H1 (cell line): ENCODE measurements at regions not wholly inside any gene's neighbourhood (a gene's known extent, or its start where the extent isn't known, plus 50 kb on each side); places are given as distances from the start of the nearest gene placed in this dataset.
A peak's percentile ranks its signal among the peaks of the same experiment; 100 is the strongest.

Source experiments
- CTCF ChIA-PET: fragments of 300-600 bp; sonication (Branson Sonifier 250); formaldehyde crosslinking; loops from one replicate; lab custom pipeline; 2021; ENCODE audit not compliant: partially characterized antibody; lab: Charles Lee
- POLR2A ChIA-PET: fragments of 300-600 bp; sonication (Branson Sonifier 250); formaldehyde crosslinking; loops from one replicate; lab custom pipeline; 2021; ENCODE audit warnings: inconsistent platforms; ENCODE audit not compliant: partially characterized antibody; lab: Charles Lee
- DNase-seq, 2 experiments: peaks; one replicate each; pipeline versions ENCODE4 v3.0.0 to v3.0.0-alpha.2; 2010 to 2022; ENCODE audit warnings: low spot score in 2 of 2, low read depth in 1 of 2, mixed read lengths in 1 of 2
- FAIRE-seq: peaks from 2 replicates; lab custom pipeline; 2011; peaks lifted over from hg19 to GRCh38; lab: Jason Lieb, UNC
- H2AFZ ChIP-seq: 2 replicates; pipeline ENCODE4 v1.8.1; 2012; ENCODE audit warnings: low read length, inconsistent platforms
- H2AK5ac ChIP-seq: 2 replicates; pipeline ENCODE4 v1.6.1; 2013; ENCODE audit warnings: low read depth, low read length
- H2BK120ac ChIP-seq: replicated peaks from 2 replicates; pipeline ENCODE3; 2013; ENCODE audit warnings: low read depth, low read length, inconsistent platforms
- H2BK12ac ChIP-seq: 2 replicates; pipeline ENCODE4 v1.6.1; 2013; ENCODE audit warnings: low read depth, low read length
- H2BK15ac ChIP-seq: 2 replicates; pipeline ENCODE4 v1.6.1; 2013; ENCODE audit warnings: low read length
- H2BK20ac ChIP-seq: 2 replicates; pipeline ENCODE4 v1.6.1; 2013; ENCODE audit warnings: low read length
- H2BK5ac ChIP-seq: 2 replicates; pipeline ENCODE4 v1.6.1; 2013; ENCODE audit warnings: low read depth, low read length
- H3K14ac ChIP-seq: 2 replicates; pipeline ENCODE4 v1.6.1; 2013; ENCODE audit warnings: inconsistent platforms; ENCODE audit not compliant: insufficient read length
- H3K18ac ChIP-seq: 2 replicates; pipeline ENCODE4 v1.6.1; 2013; ENCODE audit warnings: low read length; ENCODE audit errors: extremely low read depth
- H3K23ac ChIP-seq: 2 replicates; pipeline ENCODE4 v1.6.1; 2013; ENCODE audit warnings: inconsistent platforms; ENCODE audit not compliant: insufficient read length
- H3K23me2 ChIP-seq: 2 replicates; pipeline ENCODE4 v1.6.1; 2013; ENCODE audit warnings: low read depth, low read length
- H3K27ac ChIP-seq: 2 replicates; pipeline ENCODE4 v1.6.1; 2011; ENCODE audit warnings: low read depth, low read length, inconsistent platforms
- H3K27me3 ChIP-seq, 4 experiments: replicated peaks in 1 of 4; 1 replicate in 1 of 4; 2 replicates in 3 of 4; pipeline versions ENCODE4 v1.6.1 to v1.8.1; 2011 to 2013; ENCODE audit warnings: low read length in 3 of 4, mild to moderate bottlenecking in 3 of 4, inconsistent platforms in 2 of 4, mixed read lengths in 2 of 4, moderate library complexity in 1 of 4; ENCODE audit not compliant: control insufficient read depth in 3 of 4, insufficient read depth in 3 of 4; ENCODE audit errors: extremely low read depth in 1 of 4
- H3K36me3 ChIP-seq, 4 experiments: 2 replicates each; pipeline versions ENCODE4 v1.6.1 to v1.8.1; 2011 to 2013; ENCODE audit warnings: mild to moderate bottlenecking in 4 of 4, low read length in 3 of 4, moderate library complexity in 2 of 4, control low read depth in 1 of 4, inconsistent platforms in 1 of 4; ENCODE audit not compliant: insufficient read depth in 4 of 4, control insufficient read depth in 2 of 4
- H3K4ac ChIP-seq: replicated peaks from 2 replicates; pipeline ENCODE3; 2013; ENCODE audit warnings: low read length, low read depth, mixed read lengths, inconsistent platforms; ENCODE audit not compliant: insufficient read length
- H3K4me1 ChIP-seq, 4 experiments: replicated peaks in 1 of 4; 1 replicate in 1 of 4; 2 replicates in 3 of 4; pipeline versions ENCODE4 v1.6.1 to v1.8.1; 2011 to 2013; ENCODE audit warnings: low read length in 3 of 4, inconsistent platforms in 2 of 4, mixed read lengths in 1 of 4; ENCODE audit not compliant: insufficient read depth in 4 of 4, control insufficient read depth in 3 of 4
- H3K4me2 ChIP-seq, 2 experiments: 2 replicates each; pipeline versions ENCODE4 v1.6.1 to v1.8.1; 2011 to 2013; ENCODE audit warnings: low read depth in 2 of 2, low read length in 2 of 2, control low read depth in 1 of 2, inconsistent platforms in 1 of 2, mild to moderate bottlenecking in 1 of 2; ENCODE audit not compliant: insufficient read depth in 1 of 2
- H3K4me3 ChIP-seq, 4 experiments: fragments of 200-600, 300-600 bp in 1 of 4; sonication (generic), shearing (Covaris generic), sonication (Bioruptor Twin) in 1 of 4; 2 replicates each; pipeline versions ENCODE4 v1.5.1 to v1.8.1; 2011 to 2016; ENCODE audit warnings: low read length in 4 of 4, low read depth in 3 of 4, control low read depth in 2 of 4, inconsistent platforms in 2 of 4, mild to moderate bottlenecking in 2 of 4, mixed read lengths in 1 of 4, moderate library complexity in 1 of 4; ENCODE audit not compliant: insufficient read depth in 2 of 4; ENCODE audit errors: extremely low read depth in 1 of 4
- H3K56ac ChIP-seq: replicated peaks from 2 replicates; pipeline ENCODE3; 2013; ENCODE audit warnings: low read depth, mild to moderate bottlenecking, mixed read lengths, low read length, inconsistent platforms; ENCODE audit not compliant: insufficient read length
- H3K79me1 ChIP-seq: 2 replicates; pipeline ENCODE4 v1.6.1; 2013; ENCODE audit warnings: low read depth, low read length, control low read depth
- H3K79me2 ChIP-seq, 2 experiments: 2 replicates each; pipeline versions ENCODE4 v1.6.1 to v1.8.1; 2012 to 2013; ENCODE audit warnings: low read length in 2 of 2, mild to moderate bottlenecking in 2 of 2, inconsistent platforms in 1 of 2; ENCODE audit not compliant: insufficient read depth in 2 of 2, control insufficient read depth in 1 of 2
- H3K9ac ChIP-seq, 4 experiments: replicated peaks in 1 of 4; 1 replicate in 1 of 4; 2 replicates in 3 of 4; pipeline versions ENCODE4 v1.6.1 to v1.8.1; 2011 to 2013; ENCODE audit warnings: low read depth in 3 of 4, low read length in 3 of 4, control low read depth in 2 of 4, mild to moderate bottlenecking in 2 of 4, moderate library complexity in 2 of 4, inconsistent platforms in 1 of 4; ENCODE audit errors: extremely low read depth in 1 of 4
- H3K9me3 ChIP-seq, 2 experiments: 2 replicates each; pipeline versions ENCODE4 v1.6.1 to v1.8.1; 2012 to 2013; ENCODE audit warnings: mild to moderate bottlenecking in 2 of 2, moderate library complexity in 2 of 2, control low read depth in 1 of 2, inconsistent platforms in 1 of 2, low read depth in 1 of 2, low read length in 1 of 2, mixed read lengths in 1 of 2; ENCODE audit not compliant: insufficient read depth in 2 of 2
- H4K20me1 ChIP-seq, 2 experiments: replicated peaks in 1 of 2; 2 replicates each; pipeline versions ENCODE3 to v1.8.1; 2011 to 2013; ENCODE audit warnings: inconsistent platforms in 2 of 2, low read length in 2 of 2, mild to moderate bottlenecking in 1 of 2; ENCODE audit not compliant: insufficient read depth in 2 of 2, control insufficient read depth in 1 of 2
- H4K5ac ChIP-seq: 2 replicates; pipeline ENCODE4 v1.6.1; 2013; ENCODE audit warnings: low read length, low read depth, mixed read lengths, inconsistent platforms; ENCODE audit not compliant: insufficient read length
- H4K8ac ChIP-seq: 2 replicates; pipeline ENCODE4 v1.8.0; 2013; ENCODE audit warnings: mild to moderate bottlenecking, moderate library complexity, low read length, inconsistent platforms; ENCODE audit not compliant: insufficient read depth; ENCODE audit errors: extremely low read depth
- H4K91ac ChIP-seq: replicated peaks from 2 replicates; pipeline ENCODE3; 2013; ENCODE audit warnings: low read length, mixed read lengths, inconsistent platforms; ENCODE audit not compliant: insufficient read length
- ATF3 ChIP-seq: IDR thresholded peaks from 2 replicates; pipeline ENCODE4 v1.6.1; 2011; ENCODE audit warnings: low read depth, mild to moderate bottlenecking, low read length; ENCODE audit not compliant: insufficient read depth
- HDAC2 ChIP-seq, 2 experiments: fragments of 300-600 bp in 1 of 2; sonication (generic) in 1 of 2; IDR thresholded peaks; 2 replicates each; pipeline ENCODE4 v1.6.1; 2011 to 2012; ENCODE audit warnings: low read depth in 2 of 2, low read length in 2 of 2, mild to moderate bottlenecking in 2 of 2, moderate library complexity in 2 of 2, borderline replicate concordance in 1 of 2, inconsistent platforms in 1 of 2
- KDM1A ChIP-seq: fragments of 200-600, 300-600 bp; sonication (generic); IDR thresholded peaks from 2 replicates; pipeline ENCODE4 v1.7.1; 2016; ENCODE audit warnings: mild to moderate bottlenecking, low read length, borderline replicate concordance
- POU5F1 ChIP-seq: IDR thresholded peaks from 2 replicates; pipeline ENCODE4 v1.6.1; 2011; ENCODE audit warnings: low read depth, mild to moderate bottlenecking, low read length, moderate library complexity
- SIN3A ChIP-seq, 2 experiments: IDR thresholded peaks in 1 of 2; conservative IDR thresholded peaks in 1 of 2; 2 replicates each; pipeline ENCODE4 v1.6.1; 2011 to 2012; ENCODE audit warnings: low read length in 2 of 2, improper control_type of control experiment in 1 of 2, low read depth in 1 of 2, mild to moderate bottlenecking in 1 of 2
- SIX5 ChIP-seq: IDR thresholded peaks from 2 replicates; pipeline ENCODE4 v1.6.1; 2011; ENCODE audit warnings: mild to moderate bottlenecking, low read depth, low read length
- SP2 ChIP-seq: IDR thresholded peaks from 2 replicates; pipeline ENCODE4 v1.6.1; 2012; ENCODE audit warnings: mild to moderate bottlenecking, low read length, inconsistent platforms
- TAF1 ChIP-seq: IDR thresholded peaks from 2 replicates; pipeline ENCODE4 v1.6.1; 2011; ENCODE audit warnings: mild to moderate bottlenecking, low read depth, low read length
- TCF12 ChIP-seq: IDR thresholded peaks from 2 replicates; pipeline ENCODE4 v1.6.1; 2011; ENCODE audit warnings: low read depth, mild to moderate bottlenecking, low read length
- WGBS, 2 experiments: shearing (Covaris generic) in 1 of 2; methylation state at CpG; one replicate each; pipeline versions ENCODE4 v1.1.6 to v1.1.7; 2013 to 2015; ENCODE audit warnings: low lambda C conversion rate in 2 of 2, mixed read lengths in 2 of 2, inconsistent platforms in 1 of 2, low coverage in 1 of 2, missing lambda C conversion rate in 1 of 2; ENCODE audit not compliant: insufficient replicate concordance in 2 of 2, insufficient coverage in 1 of 2, insufficient read length in 1 of 2; ENCODE audit errors: extremely low coverage in 1 of 2, missing lambda C conversion rate in 1 of 2; 5-methylcytosine and 5-hydroxymethylcytosine counted together
- TF ChIP-seq, protein P1 (sequence below): IDR thresholded peaks from 2 replicates; pipeline ENCODE4 v1.6.1; 2012; ENCODE audit warnings: low read length, inconsistent platforms

DNA sequence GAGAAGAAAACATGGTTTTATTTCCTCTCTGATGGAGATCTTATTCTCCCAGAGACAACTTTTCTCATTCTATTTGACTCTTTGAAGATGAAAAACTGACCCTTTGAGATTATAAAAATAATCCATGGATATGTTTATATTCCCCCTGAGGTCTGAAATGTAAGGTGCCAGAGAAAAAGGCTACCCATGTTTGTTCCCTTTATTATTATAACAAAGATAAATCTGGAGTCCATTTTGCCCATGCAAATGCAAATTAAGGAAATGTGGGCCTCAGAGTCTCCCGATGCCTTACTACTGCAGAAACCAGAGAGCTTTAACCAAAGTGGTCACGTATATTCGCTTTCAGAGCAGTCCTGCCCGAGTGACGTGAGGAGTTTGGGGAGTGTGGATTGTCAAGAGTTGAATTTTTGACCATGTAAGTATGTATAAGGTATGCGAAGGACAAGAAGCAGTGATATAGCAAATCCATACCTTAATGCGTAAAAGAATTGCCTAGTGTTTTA is 312.5 kb downstream of the RASEF start:
- H3K9me3 ChIP-seq: no peaks in the 10 kb centered on the region
- no peaks in the 10 kb centered on the region; the same call in 1 of the 2 replicates for H3K79me1 ChIP-seq
- no peak overlapping the region for H4K91ac ChIP-seq
- H2BK12ac ChIP-seq: no peak overlapping the region
- no peak overlapping the region for H3K27ac ChIP-seq
- no peaks in the 10 kb centered on the region for H4K20me1 ChIP-seq
- TF ChIP-seq POU5F1 (no peak), SIX5 (no peak), ATF3 (no peak), SIN3A (conservative IDR thresholded peaks at IDR 0.05 in 1 of 2, IDR thresholded peaks at IDR 0.05 in 1 of 2; ENCODE audit: low read depth in 1 of 2, low read length in 2 of 2) (no peak), TCF12 (no peak), SP2 (no peak), KDM1A (no peak), HDAC2 (IDR thresholded peaks at IDR 0.05; ENCODE audit: borderline replicate concordance in 1 of 2, low read depth in 2 of 2, low read length in 2 of 2) (no peak), TAF1 (no peak)
- TF ChIP-seq, protein P1, sequence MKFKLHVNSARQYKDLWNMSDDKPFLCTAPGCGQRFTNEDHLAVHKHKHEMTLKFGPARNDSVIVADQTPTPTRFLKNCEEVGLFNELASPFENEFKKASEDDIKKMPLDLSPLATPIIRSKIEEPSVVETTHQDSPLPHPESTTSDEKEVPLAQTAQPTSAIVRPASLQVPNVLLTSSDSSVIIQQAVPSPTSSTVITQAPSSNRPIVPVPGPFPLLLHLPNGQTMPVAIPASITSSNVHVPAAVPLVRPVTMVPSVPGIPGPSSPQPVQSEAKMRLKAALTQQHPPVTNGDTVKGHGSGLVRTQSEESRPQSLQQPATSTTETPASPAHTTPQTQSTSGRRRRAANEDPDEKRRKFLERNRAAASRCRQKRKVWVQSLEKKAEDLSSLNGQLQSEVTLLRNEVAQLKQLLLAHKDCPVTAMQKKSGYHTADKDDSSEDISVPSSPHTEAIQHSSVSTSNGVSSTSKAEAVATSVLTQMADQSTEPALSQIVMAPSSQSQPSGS: no peak
- H4K5ac ChIP-seq: peak overlapping the region; percentile 31
- no peaks in the 10 kb centered on the region for H3K23me2 ChIP-seq
- DNase-seq (no peak), FAIRE-seq (no peak)
- no peak overlapping the region for H3K14ac ChIP-seq
- 0 out of 2 replicates have a peak overlapping the region, but pooled peaks have one; percentile 12 for H2AFZ ChIP-seq
- H3K9ac ChIP-seq: no peak overlapping the region
- no peak overlapping the region for H3K23ac ChIP-seq
- H3K4me1 ChIP-seq: peaks cover 0 to 15% (median 2%) of the 10 kb centered on the region in 4 experiments; a peak in 2 of 7 replicates
- CTCF ChIA-PET: interaction anchor here (1.1 kb wide), 1 partner anchor 26 kb away, joined by 4 read pairs; no protein-coding TSS in a partner anchor
- H3K79me2 ChIP-seq: no peaks in the 10 kb centered on the region
- no peak overlapping the region for H2BK15ac ChIP-seq
- no peaks in the 10 kb centered on the region for H3K27me3 ChIP-seq
- no peak overlapping the region for H2BK20ac ChIP-seq
- peak overlapping the region; percentile 49 for H2BK120ac ChIP-seq
- no peak overlapping the region for H2AK5ac ChIP-seq
- H3K4me2 ChIP-seq: peak overlapping the region; percentile 29 to 47; a peak in 3 of 4 replicates
- 32% methylated on average over 7 of the region's 7 CpGs; no CpG with 5 or more reads in 1 of the 2 experiments for WGBS, 2 experiments
- H3K56ac ChIP-seq: no peak overlapping the region
- H3K4ac ChIP-seq: no peak overlapping the region
- POLR2A ChIA-PET: interaction anchor here (1.3 kb wide), 1 partner anchor 11 kb away, joined by 3 read pairs; no protein-coding TSS in a partner anchor
- no peaks in the 10 kb centered on the region for H3K36me3 ChIP-seq
- H4K8ac ChIP-seq: no peak overlapping the region
- H3K18ac ChIP-seq: no peak overlapping the region
- H2BK5ac ChIP-seq: no peak overlapping the region
- H3K4me3 ChIP-seq: peak overlapping the region in 1 of 4 experiments; percentile 7; a peak in 1 of 8 replicates
